GDM1 (cell line): ENCODE measurements at regions not wholly inside any gene's neighbourhood (a gene's known extent, or its start where the extent isn't known, plus 50 kb on each side); places are given as distances from the start of the nearest gene placed in this dataset.
A peak's percentile ranks its signal among the peaks of the same experiment; 100 is the strongest.

Experiments used
- DNase-seq: peaks from one replicate; lab custom pipeline; 2025; lab: John Stamatoyannopoulos, UW

- DNase-seq = no peak
Measured at GRCh38 chr12:102781117-102781516, 135.9 kb downstream of the PAH start.

DNA sequence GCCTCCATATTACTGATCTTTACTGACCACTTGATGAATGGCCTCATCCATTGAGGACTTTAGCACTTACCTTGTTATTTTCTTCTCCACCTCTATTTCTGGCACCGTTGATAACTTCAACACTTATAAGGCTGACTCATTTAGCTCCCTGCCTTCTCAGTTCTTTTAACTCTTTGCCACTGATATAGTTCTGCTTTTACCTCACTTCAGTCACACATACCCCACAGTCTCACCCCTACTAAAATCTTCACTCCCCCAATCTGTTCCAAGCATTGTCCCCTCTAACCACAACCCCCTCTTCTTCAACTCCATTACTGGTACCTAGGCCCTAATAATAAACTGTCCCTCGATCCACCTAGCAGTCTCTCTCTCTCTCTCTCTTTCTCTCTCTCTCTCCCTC is 141.0 kb downstream of the PAH start:
- DNase-seq = no peak

- DNase-seq = peak; percentile 24
Measured at GRCh38 chr12:102769323-102769916, 147.6 kb downstream of the PAH start.

DNA sequence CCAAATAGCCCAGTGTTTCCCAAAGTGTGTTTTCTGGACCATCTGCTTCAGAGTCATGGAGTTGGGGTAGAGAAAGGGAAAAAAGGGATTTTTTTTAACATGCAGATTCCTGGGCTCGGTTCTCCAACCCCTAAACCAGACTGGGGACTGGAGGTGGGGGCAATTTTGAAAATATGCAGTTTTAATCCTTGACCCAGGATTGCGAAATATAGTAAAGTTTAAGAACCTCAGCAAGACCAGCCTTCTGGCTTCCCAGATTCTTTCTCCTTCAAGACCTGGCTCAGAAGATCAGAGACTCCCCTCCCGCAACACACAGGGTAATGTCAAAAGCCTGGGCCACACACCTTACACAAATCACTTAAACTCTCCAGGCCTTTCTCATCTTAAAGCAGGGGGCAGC is 150.1 kb downstream of the PAH start:
- no peak for DNase-seq

DNA sequence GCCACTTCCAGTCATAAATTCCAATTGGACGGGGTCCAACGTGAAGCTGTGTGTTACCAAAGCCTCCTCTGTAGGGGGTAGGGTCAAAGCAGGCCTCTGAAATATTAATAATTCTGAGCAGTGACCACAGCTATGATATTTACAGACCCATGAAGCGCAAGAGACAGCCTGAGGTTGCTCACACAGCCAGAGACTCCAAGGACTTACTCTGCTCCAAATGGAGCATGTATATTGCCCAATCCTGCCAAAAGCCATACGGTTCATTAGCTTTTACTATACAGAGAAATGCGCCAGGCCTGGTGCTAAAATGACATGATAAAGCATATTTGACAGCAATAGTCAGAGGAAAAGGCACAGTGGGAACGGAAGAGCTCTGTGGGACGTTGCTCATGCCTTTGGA is 151.3 kb downstream of the PAH start:
- no peak for DNase-seq

DNA sequence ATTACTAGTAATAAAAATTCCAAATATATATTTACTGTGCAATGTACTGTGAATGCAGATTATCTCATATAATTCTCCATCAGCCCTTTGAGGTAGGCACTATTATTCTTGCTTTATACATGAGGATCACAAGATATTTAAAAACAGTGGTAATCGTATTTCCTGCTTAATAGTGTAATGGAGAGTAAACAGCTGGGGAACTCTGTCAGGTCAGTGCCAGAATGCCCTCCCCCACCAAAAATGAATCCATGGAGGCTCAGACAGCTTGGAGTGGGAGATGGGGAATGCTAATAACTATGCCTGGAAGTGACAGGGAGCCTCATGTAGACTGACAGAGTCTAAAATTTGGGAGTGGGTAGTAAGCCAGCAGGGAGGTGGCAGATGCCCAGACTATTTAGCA is 153.6 kb downstream of the PAH start:
- DNase-seq = no peak

DNA sequence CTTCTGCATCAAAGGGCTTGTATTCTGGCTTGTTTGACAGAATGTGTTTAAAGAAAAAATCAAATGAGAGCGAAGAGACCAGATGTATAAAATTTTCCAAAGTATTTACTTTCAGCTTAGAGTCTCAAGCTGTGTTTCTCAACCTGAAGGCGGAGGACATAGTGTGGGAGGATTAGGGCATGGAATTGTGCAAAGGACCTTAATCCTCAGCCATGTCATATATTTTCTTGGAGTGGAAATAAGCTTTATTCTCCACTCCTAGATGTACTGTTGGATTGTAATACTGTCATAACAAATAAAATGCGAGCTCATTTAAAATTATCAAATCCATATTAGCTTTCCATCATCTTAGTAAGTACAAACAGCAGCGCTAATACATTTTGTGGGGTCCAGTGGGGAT is 154.0 kb downstream of the PAH start:
- DNase-seq = no peak

- DNase-seq = no peak
Measured at GRCh38 chr12:102760322-102760721, 156.7 kb downstream of the PAH start.

GRCh38 chr12:102759466-102759865 is 157.6 kb downstream of the PAH start:
- no peak for DNase-seq

GRCh38 chr12:102757882-102758226 is 159.2 kb downstream of the PAH start:
- no peak for DNase-seq

- no peak for DNase-seq
Measured at GRCh38 chr12:102757154-102757881, 159.7 kb downstream of the PAH start.

- no peak for DNase-seq
Measured at GRCh38 chr12:102756530-102756929, 160.5 kb downstream of the PAH start.

DNA sequence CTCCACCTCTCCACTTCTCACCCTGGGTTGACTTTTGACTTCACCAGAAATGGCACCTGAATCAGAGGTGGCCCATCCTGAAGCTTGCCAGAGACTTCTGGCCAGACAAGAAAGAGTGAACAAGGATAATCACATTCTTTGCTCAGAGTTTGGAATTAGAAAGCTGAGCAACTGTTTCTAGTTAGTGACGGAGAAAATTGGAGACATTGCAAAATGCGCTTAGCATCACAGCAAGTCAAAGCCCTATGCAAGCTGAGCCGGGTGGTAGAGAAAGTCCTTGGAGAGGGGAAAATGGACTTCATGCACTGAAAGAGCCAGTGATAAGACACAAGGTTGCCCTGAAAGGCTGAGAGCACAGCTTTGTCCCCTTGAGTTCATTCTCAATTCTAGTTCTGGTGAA is 161.8 kb downstream of the PAH start:
- DNase-seq = no peak

DNA sequence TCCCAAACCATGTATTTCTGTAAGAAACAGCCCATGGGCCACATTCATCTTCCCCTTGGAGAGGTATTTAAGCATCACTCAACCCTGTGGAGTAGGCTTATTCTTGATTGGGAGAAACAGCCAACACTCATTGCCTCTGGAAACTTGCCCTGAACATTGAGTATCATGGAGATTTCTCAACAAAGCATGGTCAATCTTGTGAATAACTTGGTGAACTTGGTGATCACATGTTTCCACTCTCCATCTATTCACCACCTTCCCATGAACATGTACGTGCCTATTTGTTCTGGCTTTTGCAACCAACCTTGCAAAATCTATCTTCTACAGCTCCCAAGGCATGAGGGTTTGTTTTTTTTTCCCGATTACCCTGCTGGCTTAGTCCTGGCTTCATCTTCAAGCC is 163.2 kb downstream of the PAH start:
- no peak for DNase-seq

GRCh38 chr12:102748704-102749103 is 168.3 kb downstream of the PAH start:
- no peak for DNase-seq

DNA sequence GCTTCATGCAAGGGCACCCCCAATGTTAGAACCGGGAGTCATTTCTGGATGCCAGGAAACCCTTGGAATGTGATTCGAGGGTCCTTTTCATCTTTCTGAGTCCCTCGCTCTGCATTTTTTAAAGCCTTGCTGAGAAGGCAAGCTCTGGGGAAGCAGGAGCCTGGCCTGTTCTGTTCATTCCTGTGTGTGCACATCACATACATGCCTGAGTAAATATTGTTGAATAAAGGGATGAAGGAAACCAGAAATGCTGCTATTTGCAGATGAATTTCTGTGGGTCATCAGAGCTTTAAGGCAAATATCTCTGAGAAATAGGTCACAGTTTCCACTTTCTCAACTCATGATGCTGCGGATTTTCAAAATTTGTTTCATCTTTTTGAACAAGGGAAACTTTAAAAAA is 170.1 kb downstream of the PAH start:
- no peak for DNase-seq

DNA sequence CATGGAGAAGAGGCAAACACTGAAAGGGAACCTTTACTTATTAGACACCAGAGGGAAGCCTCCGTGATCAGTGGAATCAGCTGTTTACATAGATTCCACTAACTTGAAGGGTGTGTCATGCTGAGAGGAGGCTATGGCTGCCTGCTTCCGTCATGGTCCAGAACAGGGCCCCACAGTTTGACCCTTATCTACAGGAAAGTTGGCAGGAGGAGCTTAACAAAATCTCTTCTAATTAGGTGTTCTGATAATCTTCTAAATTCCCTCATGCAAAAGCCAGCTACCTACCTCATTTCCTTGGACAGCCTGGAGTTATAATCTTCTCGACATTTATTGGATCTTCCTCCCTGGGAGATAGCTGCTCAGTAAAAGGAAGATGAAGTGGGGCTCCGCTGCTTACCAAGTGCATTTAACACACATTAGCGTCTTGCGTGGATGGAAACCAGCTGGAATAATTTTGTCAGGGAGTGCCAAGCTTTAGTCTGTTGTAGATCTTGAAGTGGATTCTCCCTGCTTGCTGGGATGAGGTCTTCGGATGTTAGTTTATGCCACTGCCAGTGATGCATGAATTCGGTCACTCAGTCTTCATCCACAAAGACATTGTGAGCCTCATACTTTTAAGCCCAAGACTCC is 171.0 kb downstream of the PAH start:
- DNase-seq = no peak

DNA sequence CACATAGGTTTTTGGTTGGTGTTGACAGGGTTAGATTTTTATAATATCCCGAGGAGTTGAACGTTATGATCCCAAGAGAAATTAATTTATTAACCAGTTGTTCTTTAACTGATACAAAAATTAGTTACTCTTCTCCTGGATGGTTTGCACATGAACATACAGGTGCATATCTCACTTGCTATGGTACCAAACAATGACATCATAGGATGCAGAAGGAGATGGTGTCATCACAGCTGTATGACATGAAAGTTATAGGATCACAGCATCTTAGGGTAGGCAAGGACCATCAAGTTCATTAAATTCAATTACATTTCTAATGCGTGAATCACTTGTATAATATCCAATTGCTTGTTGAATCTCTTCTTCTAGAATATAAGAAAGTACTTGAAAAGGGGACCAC is 175.8 kb downstream of the PAH start:
- no peak for DNase-seq

DNA sequence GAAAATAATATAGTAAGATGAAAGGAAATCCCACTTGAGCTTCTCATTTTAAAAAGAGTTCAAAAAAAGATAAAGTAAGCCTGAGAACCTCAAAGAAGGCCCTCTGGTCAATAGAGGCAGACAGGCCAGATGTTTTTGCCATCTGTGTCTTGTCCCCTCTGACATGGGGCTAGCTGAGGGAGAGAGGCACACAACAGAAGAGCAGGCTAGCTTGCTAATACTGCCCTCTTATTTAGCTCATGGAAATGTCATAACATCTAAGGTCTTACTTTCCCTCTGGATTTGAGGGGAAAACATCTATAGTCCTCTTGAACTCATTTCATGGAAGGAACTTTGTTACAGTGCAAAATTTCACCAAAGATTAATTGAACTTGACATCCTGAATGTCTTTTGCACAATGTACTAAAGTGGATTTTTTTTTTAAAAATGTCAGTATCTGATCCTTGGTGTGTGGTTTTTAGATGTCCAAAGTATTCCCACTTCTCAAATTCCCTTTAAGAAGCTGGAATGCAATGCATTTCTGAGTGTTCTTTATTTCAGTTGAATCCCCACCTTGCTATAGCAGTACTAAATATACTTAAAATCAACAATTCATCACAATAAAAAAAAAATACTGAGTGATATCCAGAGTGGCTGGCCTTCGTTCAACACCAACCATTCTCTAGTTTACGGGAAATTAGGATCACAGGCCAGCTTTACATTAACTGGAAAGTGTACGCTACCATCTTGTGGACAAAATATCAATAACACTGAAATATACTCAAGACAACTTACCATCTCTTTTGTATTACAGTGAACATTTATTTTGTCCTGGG is 176.7 kb downstream of the PAH start:
- no peak for DNase-seq

GRCh38 chr12:102736328-102736727 is 180.7 kb downstream of the PAH start:
- no peak for DNase-seq

DNA sequence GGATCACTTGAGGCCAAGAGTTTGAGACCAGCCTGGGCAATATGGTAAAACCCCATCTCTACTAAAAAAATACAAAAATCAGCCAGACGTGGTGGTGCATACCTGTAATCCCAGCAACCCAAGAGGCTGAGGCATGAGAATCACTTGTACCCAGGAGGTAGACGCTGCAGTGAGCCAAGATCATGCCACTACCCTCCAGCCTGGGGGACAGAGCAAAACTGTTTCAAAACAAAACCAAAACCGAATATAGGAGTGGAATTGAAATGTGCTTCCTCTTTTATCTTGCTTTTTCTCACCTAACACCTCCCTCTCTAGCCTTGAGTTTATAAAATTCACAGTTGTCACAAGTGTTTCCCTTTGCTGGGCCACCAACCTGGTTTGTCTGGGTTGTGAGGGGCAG is 181.9 kb downstream of the PAH start:
- DNase-seq = no peak

DNA sequence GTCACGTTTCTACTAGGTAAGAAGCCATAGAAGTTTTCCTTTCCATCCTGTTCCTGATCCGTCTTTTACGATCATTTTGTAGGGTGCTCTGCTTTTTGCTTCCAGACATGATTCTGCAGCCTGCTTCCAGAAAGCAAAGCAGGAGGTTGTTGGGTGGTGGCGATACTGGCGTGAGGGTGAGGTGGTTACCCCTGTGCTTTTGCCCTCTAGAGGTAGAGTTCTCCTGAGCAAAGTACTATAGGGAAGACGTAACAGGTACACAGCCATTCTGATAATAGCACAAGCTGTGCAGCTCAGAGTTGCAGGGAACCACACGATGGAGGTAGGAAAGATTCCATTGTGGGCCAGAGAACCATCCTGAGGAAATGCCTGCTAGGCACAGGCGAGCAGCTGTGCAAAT is 186.0 kb downstream of the PAH start:
- DNase-seq = no peak
